Urinary bladder (tissue), 3 donors: ENCODE measurements at regions not wholly inside any gene's neighbourhood (a gene's known extent, or its start where the extent isn't known, plus 50 kb on each side); places are given as distances from the start of the nearest gene placed in this dataset.
"Not testable (repeated sequence)": the region's sequence is repeated elsewhere in the genome, so short reads cannot be mapped to it uniquely, and the experiment has no call there.

Source experiments
- DNase-seq: peaks from one replicate; pipeline ENCODE4 v3.0.0-alpha.2; 2015; ENCODE audit errors: extremely low spot score
- H3K27ac ChIP-seq: one replicate; pipeline ENCODE4 v1.5.1; 2013; ENCODE audit warnings: low read depth, mild to moderate bottlenecking, moderate library complexity
- H3K36me3 ChIP-seq: one replicate; pipeline ENCODE4 v1.6.1; 2013; ENCODE audit warnings: mild to moderate bottlenecking, moderate library complexity; ENCODE audit not compliant: insufficient read depth
- H3K4me1 ChIP-seq: one replicate; pipeline ENCODE4 v1.6.1; 2013; ENCODE audit warnings: mild to moderate bottlenecking, moderate library complexity; ENCODE audit not compliant: insufficient read depth
- H3K4me3 ChIP-seq: one replicate; pipeline ENCODE4 v1.5.1; 2013; ENCODE audit warnings: low read depth, low read length
- WGBS: extraction: QIAGEN DNeasy Blood & Tissue Kit; methylation state at CpG from one replicate; pipeline ENCODE4 v1.1.7; 2013; 5-methylcytosine and 5-hydroxymethylcytosine counted together
- donor health status: healthy with polysubstance abuse.
- donor health status: healthy.

- DNase-seq = no peak
- no peak overlapping the region for H3K27ac ChIP-seq
- WGBS = 45% methylated on average over 2 of the region's 2 CpGs
- no peaks in the 10 kb centered on the region for H3K36me3 ChIP-seq
- H3K4me3 ChIP-seq = no peak overlapping the region
- H3K4me1 ChIP-seq = no peaks in the 10 kb centered on the region
These were observed 504.9 kb downstream of the MATN1 start for GRCh38 chr1:30218438-30218837.

- Histone ChIP-seq H3K4me1 (no peaks in the 10 kb centered on the region), H3K4me3 (no peak overlapping the region), H3K27ac (no peak overlapping the region), H3K36me3 (no peaks in the 10 kb centered on the region)
- 90% methylated on average over 7 of the region's 7 CpGs for WGBS
- DNase-seq = no peak
These were observed 506.8 kb downstream of the MATN1 start for GRCh38 chr1:30216602-30217001.

GRCh38 chr1:30213936-30214335 lies 509.4 kb downstream of the MATN1 start:
- H3K4me1 ChIP-seq = no peaks in the 10 kb centered on the region
- H3K36me3 ChIP-seq = no peaks in the 10 kb centered on the region
- H3K27ac ChIP-seq = no peak overlapping the region
- H3K4me3 ChIP-seq = no peak overlapping the region
- WGBS = 54% methylated on average over 7 of the region's 7 CpGs
- no peak for DNase-seq

GRCh38 chr1:30207962-30208361 lies 515.4 kb downstream of the MATN1 start:
- H3K36me3 ChIP-seq, H3K27ac ChIP-seq, H3K4me3 ChIP-seq, H3K4me1 ChIP-seq, DNase-seq: not testable (repeated sequence)
- 81% methylated on average over 1 of the region's 1 CpG for WGBS

- not testable (repeated sequence) for H3K27ac ChIP-seq, H3K36me3 ChIP-seq, H3K4me3 ChIP-seq, H3K4me1 ChIP-seq, DNase-seq
- WGBS = 91% methylated on average over 5 of the region's 5 CpGs
These were observed 516.8 kb downstream of the MATN1 start for GRCh38 chr1:30206631-30207030.

GRCh38 chr1:30204916-30205315 lies 518.5 kb downstream of the MATN1 start:
- 54% methylated on average over 5 of the region's 5 CpGs for WGBS
- H3K4me3 ChIP-seq, H3K27ac ChIP-seq, DNase-seq, H3K4me1 ChIP-seq, H3K36me3 ChIP-seq: not testable (repeated sequence)

- Histone ChIP-seq H3K27ac (no peak overlapping the region), H3K36me3 (no peaks in the 10 kb centered on the region), H3K4me1 (no peaks in the 10 kb centered on the region), H3K4me3 (no peak overlapping the region)
- 49% methylated on average over 1 of the region's 1 CpG for WGBS
- no peak for DNase-seq
These were observed 522.4 kb downstream of the MATN1 start for GRCh38 chr1:30201015-30201414.

GRCh38 chr1:30200161-30200560 lies 523.2 kb downstream of the MATN1 start:
- H3K36me3 ChIP-seq = no peaks in the 10 kb centered on the region
- no peak overlapping the region for H3K4me3 ChIP-seq
- H3K27ac ChIP-seq = no peak overlapping the region
- WGBS = 83% methylated on average over 1 of the region's 1 CpG
- DNase-seq = no peak
- no peaks in the 10 kb centered on the region for H3K4me1 ChIP-seq

- no peak overlapping the region for H3K27ac ChIP-seq
- no peak for DNase-seq
- no peaks in the 10 kb centered on the region for H3K4me1 ChIP-seq
- H3K4me3 ChIP-seq = no peak overlapping the region
- WGBS = 76% methylated on average over 8 of the region's 8 CpGs
- no peaks in the 10 kb centered on the region for H3K36me3 ChIP-seq
These were observed 523.8 kb downstream of the MATN1 start for GRCh38 chr1:30199563-30199962.

- no peaks in the 10 kb centered on the region for H3K4me1 ChIP-seq
- DNase-seq = no peak
- H3K27ac ChIP-seq = no peak overlapping the region
- H3K4me3 ChIP-seq = no peak overlapping the region
- 65% methylated on average over 6 of the region's 6 CpGs for WGBS
- H3K36me3 ChIP-seq = no peaks in the 10 kb centered on the region
These were observed 524.5 kb downstream of the MATN1 start for GRCh38 chr1:30198795-30199403.

- H3K27ac ChIP-seq = no peak overlapping the region
- 91% methylated on average over 2 of the region's 2 CpGs for WGBS
These were observed 525.0 kb downstream of the MATN1 start for GRCh38 chr1:30198451-30198760.

GRCh38 chr1:30197639-30198450 lies 525.5 kb downstream of the MATN1 start:
- no peak for DNase-seq
- Histone ChIP-seq H3K4me3 (no peak overlapping the region), H3K27ac (no peak overlapping the region), H3K4me1 (no peaks in the 10 kb centered on the region), H3K36me3 (no peaks in the 10 kb centered on the region)
- WGBS = 20% methylated on average over 4 of the region's 4 CpGs

More at GRCh38 chr1:30198451-30198760, 525.0 kb downstream of the MATN1 start:
- no peak for DNase-seq
- H3K4me1 ChIP-seq = no peaks in the 10 kb centered on the region
- no peaks in the 10 kb centered on the region for H3K36me3 ChIP-seq
- no peak overlapping the region for H3K4me3 ChIP-seq

GRCh38 chr1:30196872-30197638 lies 526.3 kb downstream of the MATN1 start:
- WGBS = 52% methylated on average over 13 of the region's 13 CpGs
- H3K27ac ChIP-seq = no peak overlapping the region
- H3K4me1 ChIP-seq = no peaks in the 10 kb centered on the region
- no peak for DNase-seq
- H3K36me3 ChIP-seq = no peaks in the 10 kb centered on the region
- no peak overlapping the region for H3K4me3 ChIP-seq

- H3K27ac ChIP-seq = no peak overlapping the region
- H3K4me3 ChIP-seq = no peak overlapping the region
- no peak for DNase-seq
- no peaks in the 10 kb centered on the region for H3K4me1 ChIP-seq
- H3K36me3 ChIP-seq = no peaks in the 10 kb centered on the region
These were observed 526.9 kb downstream of the MATN1 start for GRCh38 chr1:30196457-30196856.
